Endothelial cell of umbilical vein (primary cell): ENCODE measurements at regions not wholly inside any gene's neighbourhood (a gene's known extent, or its start where the extent isn't known, plus 50 kb on each side); places are given as distances from the start of the nearest gene placed in this dataset.

Experiments used
- BruUV-seq: library from RNA; stranded (reverse); fragments of 400-500 nt; replicated peaks from 2 replicates; lab custom pipeline; 2021; lab: Mats Ljungman, UMichigan
- CTCF ChIA-PET: fragments of 300-600, 350-600 bp; sonication (Branson Sonifier 250); formaldehyde crosslinking; loops from one replicate; lab custom pipeline; 2021; ENCODE audit warnings: antibody characterized with exemption, inconsistent platforms; lab: Charles Lee
- POLR2A ChIA-PET: fragments of 300-600, 350-600 bp; sonication (Branson Sonifier 250); formaldehyde crosslinking; loops from one replicate; lab custom pipeline; 2021; ENCODE audit warnings: antibody characterized with exemption, inconsistent platforms; lab: Charles Lee
- DNase-seq: peaks from one replicate; pipeline ENCODE4 v3.0.0-alpha.2; 2011; ENCODE audit warnings: low read depth, low spot score
- FAIRE-seq: peaks from 2 replicates; lab custom pipeline; 2011; peaks lifted over from hg19 to GRCh38; lab: Jason Lieb, UNC
- H2AFZ ChIP-seq: 2 replicates; pipeline ENCODE4 v1.6.0; 2012; ENCODE audit warnings: low read depth, low read length, control low read depth, inconsistent platforms
- H3K27ac ChIP-seq: 2 replicates; pipeline ENCODE4 v1.5.1; 2011; ENCODE audit warnings: low read depth, mild to moderate bottlenecking, control low read depth, low read length, moderate library complexity; ENCODE audit not compliant: insufficient read depth
- H3K27me3 ChIP-seq, 2 experiments: 2 replicates each; pipeline versions ENCODE4 v1.6.0 to v1.6.1; 2011; ENCODE audit warnings: low read length in 2 of 2, mixed read lengths in 1 of 2; ENCODE audit not compliant: control insufficient read depth in 2 of 2, insufficient read depth in 2 of 2
- H3K36me3 ChIP-seq, 2 experiments: 2 replicates in 1 of 2; 3 replicates in 1 of 2; pipeline ENCODE4 v1.5.1; 2011; ENCODE audit warnings: low read length in 2 of 2, mild to moderate bottlenecking in 1 of 2, moderate library complexity in 1 of 2; ENCODE audit not compliant: control insufficient read depth in 2 of 2, insufficient read depth in 2 of 2; ENCODE audit errors: extremely low read depth in 1 of 2
- H3K4me1 ChIP-seq: 3 replicates; pipeline ENCODE4 v1.5.1; 2011; ENCODE audit warnings: mild to moderate bottlenecking, low read length; ENCODE audit not compliant: control insufficient read depth, insufficient read depth; ENCODE audit errors: extremely low read depth
- H3K4me2 ChIP-seq: 2 replicates; pipeline ENCODE4 v1.6.1; 2011; ENCODE audit warnings: low read length, control low read depth, mixed read lengths; ENCODE audit not compliant: insufficient read depth
- H3K4me3 ChIP-seq, 3 experiments: fragments of 200-600 bp in 1 of 3; sonication (generic), shearing (Covaris generic) in 1 of 3; replicated peaks in 1 of 3; 2 replicates each; pipeline ENCODE4 v1.5.1; 2011 to 2016; ENCODE audit warnings: control low read depth in 3 of 3, low read length in 3 of 3, mild to moderate bottlenecking in 2 of 3, inconsistent platforms in 1 of 3, low read depth in 1 of 3, moderate library complexity in 1 of 3; ENCODE audit not compliant: insufficient read depth in 1 of 3
- H3K79me2 ChIP-seq: 2 replicates; pipeline ENCODE4 v1.6.0; 2012; ENCODE audit warnings: low read length, inconsistent platforms; ENCODE audit not compliant: control insufficient read depth, insufficient read depth
- H3K9ac ChIP-seq: replicated peaks from 2 replicates; pipeline ENCODE3; 2011; ENCODE audit warnings: low read length, control low read depth; ENCODE audit not compliant: insufficient read depth; ENCODE audit errors: extremely low read depth
- H3K9me1 ChIP-seq: replicated peaks from 3 replicates; pipeline ENCODE4 v1.6.0; 2011; ENCODE audit warnings: mild to moderate bottlenecking, low read length; ENCODE audit not compliant: control insufficient read depth, insufficient read depth; ENCODE audit errors: extremely low read depth
- H3K9me3 ChIP-seq: replicated peaks from 2 replicates; pipeline ENCODE4 v1.5.1; 2012; ENCODE audit warnings: low read length, inconsistent platforms; ENCODE audit not compliant: control insufficient read depth, insufficient read depth
- H4K20me1 ChIP-seq: replicated peaks from 2 replicates; pipeline ENCODE3; 2011; ENCODE audit warnings: mild to moderate bottlenecking, low read length; ENCODE audit not compliant: control insufficient read depth, insufficient read depth; ENCODE audit errors: extremely low read depth
- EZH2 ChIP-seq: IDR thresholded peaks from 2 replicates; pipeline ENCODE4 v1.6.1; 2012; ENCODE audit warnings: borderline replicate concordance, low read depth, mild to moderate bottlenecking, moderate library complexity, low read length, inconsistent platforms; ENCODE audit not compliant: severe bottlenecking
- FOS ChIP-seq: IDR thresholded peaks from 2 replicates; pipeline ENCODE4 v1.6.1; 2011; ENCODE audit warnings: mild to moderate bottlenecking, low read length, moderate library complexity, borderline replicate concordance; ENCODE audit not compliant: insufficient read depth
- GATA2 ChIP-seq: IDR thresholded peaks from 2 replicates; pipeline ENCODE4 v1.7.0; 2011; ENCODE audit warnings: low read depth, mild to moderate bottlenecking, moderate library complexity, mixed read lengths, low read length; ENCODE audit not compliant: insufficient read length, insufficient read depth
- JUN ChIP-seq: IDR thresholded peaks from 2 replicates; pipeline ENCODE4 v1.6.1; 2011; ENCODE audit warnings: borderline replicate concordance, low read depth; ENCODE audit not compliant: insufficient read length, insufficient read depth
- MYC ChIP-seq: IDR thresholded peaks from one replicate; pipeline ENCODE4 v1.6.1; 2011; ENCODE audit warnings: mild to moderate bottlenecking, low read depth, low read length
- POLR2A ChIP-seq: IDR thresholded peaks from 2 replicates; pipeline ENCODE4 v1.6.1; 2012; ENCODE audit warnings: low read depth, mild to moderate bottlenecking, control low read depth, low read length
- POLR2AphosphoS5 ChIP-seq: IDR thresholded peaks from 2 replicates; pipeline ENCODE4 v1.6.1; 2012; ENCODE audit warnings: low read depth, mild to moderate bottlenecking, control low read depth, low read length, moderate library complexity; ENCODE audit not compliant: insufficient read depth
- dilution Hi-C: fragments of 300-500 bp; cut with MboI; formaldehyde crosslinking; loops from one replicate; pipeline ENCODE4 v1.15.0; 2019; ENCODE audit warnings: low sequenced_read_pairs; ENCODE audit not compliant: extremely low pct_ligation_motif_present
- intact Hi-C: fragments of 100-400 bp; cut with micrococcal nuclease; formaldehyde crosslinking; loops from one replicate; pipeline ENCODE4 v1.10.0; 2022
- TF ChIP-seq, protein P1 (sequence below): IDR thresholded peaks from 2 replicates; pipeline ENCODE4 v1.6.1; 2011; ENCODE audit not compliant: insufficient read depth, insufficient read length
- TF ChIP-seq, protein P2 (sequence below), 2 donors: IDR thresholded peaks; 1 replicate in 1 of 2; 2 replicates in 1 of 2; pipeline ENCODE4 v1.5.1; 2011; ENCODE audit warnings: low read length in 2 of 2, mild to moderate bottlenecking in 2 of 2, moderate library complexity in 2 of 2, control low read depth in 1 of 2, inconsistent platforms in 1 of 2, low read depth in 1 of 2; ENCODE audit not compliant: insufficient read depth in 1 of 2; ENCODE audit errors: extremely low read depth in 1 of 2

DNA sequence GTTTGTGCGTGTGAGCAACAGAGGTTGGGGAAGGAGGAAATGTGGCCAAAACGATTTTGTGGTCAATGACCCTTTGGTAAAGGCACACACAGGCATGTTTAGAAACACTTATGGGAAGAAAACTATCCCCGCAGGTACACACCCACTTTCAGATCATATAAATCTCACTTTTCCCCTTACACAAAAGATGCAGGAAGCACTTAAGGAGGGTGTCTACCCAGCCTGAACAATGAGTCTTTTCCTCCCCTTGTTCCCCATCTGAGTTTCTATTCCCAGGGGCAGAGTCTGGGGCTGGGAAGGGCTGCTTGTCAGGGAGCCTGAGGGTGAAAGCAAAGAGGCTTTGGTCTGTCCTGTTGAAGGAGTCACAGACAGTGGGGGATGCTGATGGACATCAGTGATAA, 193.2 kb upstream of the SALL4 start:
- dilution Hi-C loops (no loop called here), intact Hi-C loops (loop anchor here (1.0 kb wide), 1 partner anchor 10 kb away; no protein-coding TSS in a partner anchor)
- H2AFZ ChIP-seq, result peak overlapping the region; percentile 63
- H3K9ac ChIP-seq, result peak overlapping the region; percentile 34
- H3K9me3 ChIP-seq, result no peaks in the 10 kb centered on the region
- peak overlapping the region; percentile 21 for H3K4me2 ChIP-seq
- FAIRE-seq (peak; percentile 82), DNase-seq (peak; percentile 82)
- no peaks in the 10 kb centered on the region for H4K20me1 ChIP-seq
- ChIA-PET POLR2A (no interaction called here), CTCF (interaction anchor here (1.2 kb wide), 1 partner anchor 195 kb away, joined by 3 read pairs; no protein-coding TSS in a partner anchor)
- H3K79me2 ChIP-seq, result no peaks in the 10 kb centered on the region
- TF ChIP-seq POLR2A, result no peak
- no peak for TF ChIP-seq MYC
- no peak for TF ChIP-seq EZH2
- H3K4me1 ChIP-seq, result peaks cover 11% of the 10 kb centered on the region
- no TSS peak for BruUV-seq
- no peaks in the 10 kb centered on the region for H3K9me1 ChIP-seq
- peak overlapping the region; percentile 45 for H3K27ac ChIP-seq
- no peaks in the 10 kb centered on the region for H3K36me3 ChIP-seq
- no peaks in the 10 kb centered on the region for H3K27me3 ChIP-seq
- H3K4me3 ChIP-seq, result no peak overlapping the region

DNA sequence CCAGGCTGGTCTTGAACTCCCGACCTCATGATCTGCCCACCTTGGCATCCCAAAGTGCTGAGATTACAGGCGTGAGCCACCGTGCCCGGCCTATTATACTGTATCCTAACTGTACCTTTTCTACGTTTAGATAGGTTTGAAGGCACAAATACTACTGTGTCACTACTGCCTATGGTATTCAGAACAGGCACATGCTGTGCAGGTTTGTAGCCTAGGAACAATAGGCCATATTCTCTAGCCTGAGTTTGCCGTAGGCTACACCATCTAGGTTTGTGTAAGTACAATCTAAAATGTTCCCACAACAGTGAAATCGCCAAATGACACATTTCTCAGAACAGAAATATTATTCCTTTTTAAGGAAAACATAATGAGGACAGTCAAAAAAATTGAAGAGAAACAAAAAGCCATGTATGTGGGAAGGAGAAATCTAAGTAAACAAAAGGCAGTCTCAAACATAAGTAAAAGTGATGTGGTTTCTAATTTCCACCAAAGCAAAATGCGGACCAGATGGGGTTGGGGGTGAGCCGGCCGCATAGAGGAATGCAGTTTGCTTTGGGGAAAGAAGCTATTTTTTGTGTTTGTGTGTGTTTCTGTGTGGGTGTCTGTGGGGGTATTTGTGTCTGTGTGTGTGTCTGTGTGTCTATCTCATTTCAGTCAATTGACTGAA, 192.6 kb upstream of the SALL4 start:
- dilution Hi-C loops, result no loop called here
- BruUV-seq, result no TSS peak
- ChIA-PET POLR2A (no interaction called here), CTCF (interaction anchor here (1.2 kb wide), 1 partner anchor 195 kb away, joined by 3 read pairs; no protein-coding TSS in a partner anchor)
- H3K27ac ChIP-seq, result peak overlapping the region; percentile 45
- no peaks in the 10 kb centered on the region for H3K79me2 ChIP-seq
- H4K20me1 ChIP-seq, result no peaks in the 10 kb centered on the region
- TF ChIP-seq FOS (no peak), POLR2A (no peak), JUN (no peak), MYC (no peak), GATA2 (no peak), EZH2 (no peak), POLR2AphosphoS5 (no peak)
- TF ChIP-seq, protein P1, sequence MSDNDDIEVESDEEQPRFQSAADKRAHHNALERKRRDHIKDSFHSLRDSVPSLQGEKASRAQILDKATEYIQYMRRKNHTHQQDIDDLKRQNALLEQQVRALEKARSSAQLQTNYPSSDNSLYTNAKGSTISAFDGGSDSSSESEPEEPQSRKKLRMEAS, result no peak
- TF ChIP-seq, protein P2, sequence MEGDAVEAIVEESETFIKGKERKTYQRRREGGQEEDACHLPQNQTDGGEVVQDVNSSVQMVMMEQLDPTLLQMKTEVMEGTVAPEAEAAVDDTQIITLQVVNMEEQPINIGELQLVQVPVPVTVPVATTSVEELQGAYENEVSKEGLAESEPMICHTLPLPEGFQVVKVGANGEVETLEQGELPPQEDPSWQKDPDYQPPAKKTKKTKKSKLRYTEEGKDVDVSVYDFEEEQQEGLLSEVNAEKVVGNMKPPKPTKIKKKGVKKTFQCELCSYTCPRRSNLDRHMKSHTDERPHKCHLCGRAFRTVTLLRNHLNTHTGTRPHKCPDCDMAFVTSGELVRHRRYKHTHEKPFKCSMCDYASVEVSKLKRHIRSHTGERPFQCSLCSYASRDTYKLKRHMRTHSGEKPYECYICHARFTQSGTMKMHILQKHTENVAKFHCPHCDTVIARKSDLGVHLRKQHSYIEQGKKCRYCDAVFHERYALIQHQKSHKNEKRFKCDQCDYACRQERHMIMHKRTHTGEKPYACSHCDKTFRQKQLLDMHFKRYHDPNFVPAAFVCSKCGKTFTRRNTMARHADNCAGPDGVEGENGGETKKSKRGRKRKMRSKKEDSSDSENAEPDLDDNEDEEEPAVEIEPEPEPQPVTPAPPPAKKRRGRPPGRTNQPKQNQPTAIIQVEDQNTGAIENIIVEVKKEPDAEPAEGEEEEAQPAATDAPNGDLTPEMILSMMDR (IDR thresholded peaks at IDR 0.05; ENCODE audit: extremely low read depth in 1 of 2, insufficient read depth in 1 of 2, low read depth in 1 of 2, low read length in 2 of 2), result no peak
- no peak overlapping the region for H3K4me2 ChIP-seq
- no peaks in the 10 kb centered on the region for H3K27me3 ChIP-seq
- H3K4me1 ChIP-seq, result peaks cover 11% of the 10 kb centered on the region
- H2AFZ ChIP-seq, result no peak overlapping the region
- intact Hi-C loops, result loop anchor here (1.0 kb wide), 1 partner anchor 10 kb away; no protein-coding TSS in a partner anchor
- FAIRE-seq, result peak; percentile 15
- peak overlapping the region; percentile 34 for H3K9ac ChIP-seq
- H3K4me3 ChIP-seq, result no peak overlapping the region
- H3K9me3 ChIP-seq, result no peaks in the 10 kb centered on the region
- peak; percentile 8 for DNase-seq
- no peaks in the 10 kb centered on the region for H3K36me3 ChIP-seq
- no peaks in the 10 kb centered on the region for H3K9me1 ChIP-seq
